Activated CD4-positive, alpha-beta T cell treated with anti-CD3 and anti-CD28 coated beads for 1 hour (primary cell): ENCODE measurements at regions not wholly inside any gene's neighbourhood (a gene's known extent, or its start where the extent isn't known, plus 50 kb on each side); places are given as distances from the start of the nearest gene placed in this dataset.
A peak's percentile ranks its signal among the peaks of the same experiment; 100 is the strongest.
"Not testable (repeated sequence)": the region's sequence is repeated elsewhere in the genome, so short reads cannot be mapped to it uniquely, and the experiment has no call there.

Source experiments
- DNase-seq: peaks from one replicate; pipeline ENCODE4 v3.0.0-alpha.2; 2020

DNA sequence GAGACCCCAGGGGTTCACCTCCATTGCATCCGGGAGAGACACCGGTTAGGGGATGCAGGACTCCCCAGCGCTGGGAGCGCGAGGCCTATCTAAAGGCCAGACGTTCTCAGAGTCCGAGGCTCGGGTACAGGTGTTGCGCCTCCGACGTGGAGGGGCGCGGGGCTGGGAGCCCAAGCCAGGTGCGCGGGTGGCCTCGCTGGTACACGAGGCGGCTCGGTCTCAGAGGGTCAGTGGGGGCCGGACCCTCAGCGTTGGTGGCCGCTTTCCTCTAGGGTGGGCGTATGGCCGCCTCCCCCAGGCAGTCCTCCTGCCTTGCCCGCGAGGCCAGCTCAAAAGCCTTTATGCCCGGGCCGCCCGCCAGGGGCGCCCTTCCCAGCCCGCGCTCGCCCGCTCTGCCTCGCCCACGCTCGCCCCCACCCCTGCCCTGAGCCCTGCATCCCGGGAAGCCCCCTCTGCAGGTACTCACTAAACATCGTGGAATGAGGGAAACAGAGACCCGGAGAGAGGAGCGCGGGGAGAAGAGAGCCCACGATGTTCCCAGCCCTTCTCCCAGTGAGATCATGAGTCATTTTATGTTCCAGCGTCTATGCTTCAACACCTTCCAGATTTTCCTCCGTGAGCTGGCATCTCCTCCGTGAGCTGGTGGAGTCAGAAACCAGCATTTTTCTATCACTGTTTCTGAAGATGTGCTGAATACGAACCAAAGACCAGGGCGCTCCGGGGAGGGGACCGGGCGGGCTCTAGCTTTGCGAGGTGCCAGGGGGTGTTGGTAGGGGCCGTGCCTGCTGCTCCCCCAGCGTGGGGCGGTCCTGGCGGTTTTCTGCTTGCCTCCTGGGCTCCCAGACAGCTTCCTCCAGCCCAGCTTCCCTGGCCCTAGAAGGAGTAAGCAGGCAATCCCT lies 73.8 kb downstream of the DIO3 start:
- DNase-seq, result no peak

DNA sequence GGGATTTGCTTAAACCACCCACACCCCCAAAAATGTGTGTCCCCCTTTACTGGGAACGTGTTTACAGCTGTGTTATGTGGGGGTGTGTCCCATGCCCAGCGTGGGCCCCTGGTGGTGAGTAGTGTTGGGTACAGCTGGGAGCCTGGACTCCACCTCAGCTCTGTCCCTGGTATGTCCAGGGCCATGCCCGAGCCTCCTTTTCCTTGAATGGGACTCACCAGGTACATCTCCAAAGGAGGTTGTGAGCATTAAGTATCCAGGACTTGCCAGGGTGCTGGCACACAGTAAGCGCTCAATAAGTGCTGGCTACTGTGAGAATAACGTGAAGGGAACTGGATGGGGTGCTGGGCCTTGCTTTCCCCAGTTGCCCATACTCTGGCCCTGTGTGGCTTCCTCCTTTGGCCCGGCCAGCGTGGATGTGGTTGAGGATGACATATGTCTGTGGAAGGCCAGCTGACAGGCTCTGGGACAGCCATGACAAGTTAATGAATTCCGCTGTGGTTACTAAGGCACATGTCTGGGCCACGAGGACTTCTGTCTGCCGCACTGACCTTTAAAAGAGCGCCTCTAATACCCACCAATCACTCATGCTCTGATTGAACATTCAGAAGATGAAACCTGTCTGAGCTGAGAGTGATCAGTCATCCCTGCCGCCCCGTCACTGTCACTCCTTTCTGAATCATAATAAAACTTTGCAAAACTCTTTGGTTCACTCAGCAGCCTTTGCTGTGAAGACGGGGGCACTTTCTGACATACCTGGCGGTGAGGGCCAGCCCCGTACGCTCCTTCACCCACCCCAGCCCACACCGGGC lies 74.7 kb downstream of the DIO3 start:
- DNase-seq, result no peak

DNA sequence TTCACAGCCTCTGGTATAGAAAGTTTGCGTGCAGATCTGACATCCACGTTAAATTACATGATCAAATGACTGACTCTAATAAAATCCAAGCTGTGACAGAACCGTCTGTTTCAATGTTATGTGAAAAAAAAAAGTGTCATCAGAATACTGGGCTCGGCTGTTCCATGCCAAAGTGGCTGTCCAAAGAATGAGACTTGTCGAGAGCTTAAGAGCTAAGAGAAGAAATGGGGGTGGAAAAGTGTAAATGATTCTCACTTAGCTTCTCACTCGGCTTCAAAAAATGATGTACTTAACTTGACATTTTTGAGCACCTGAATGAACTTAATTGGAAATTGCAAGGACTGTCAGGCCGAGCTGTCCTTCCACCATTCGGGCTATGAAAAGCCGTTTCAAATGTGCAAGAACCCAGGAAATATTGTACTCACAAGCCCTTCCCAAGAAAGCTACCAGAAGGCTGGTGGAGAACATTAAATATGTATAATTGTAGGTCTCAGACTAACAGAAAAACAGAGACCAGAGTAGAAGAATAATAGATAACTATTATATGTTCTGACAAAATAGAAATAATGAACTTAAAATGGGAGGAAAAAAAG lies 78.0 kb downstream of the DIO3 start:
- no peak for DNase-seq

DNA sequence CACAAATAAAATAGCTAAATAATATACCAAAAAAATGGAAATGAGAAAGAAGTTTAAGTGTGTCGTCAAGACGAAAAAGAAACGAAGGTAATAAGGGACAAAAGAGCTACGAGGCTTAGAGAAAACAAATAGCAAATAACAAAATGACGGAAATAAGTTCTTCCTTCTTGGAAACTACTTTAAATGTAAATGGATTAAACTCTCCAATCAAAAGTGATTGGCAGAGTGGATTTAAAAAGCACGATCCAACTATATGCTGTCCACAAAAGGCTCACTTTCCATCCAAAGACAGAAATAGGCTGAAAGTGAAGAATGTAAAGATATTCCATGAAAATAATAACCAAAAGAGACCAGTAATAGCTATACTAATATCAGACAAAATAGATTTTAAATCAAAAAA lies 82.4 kb downstream of the DIO3 start:
- no peak for DNase-seq

DNA sequence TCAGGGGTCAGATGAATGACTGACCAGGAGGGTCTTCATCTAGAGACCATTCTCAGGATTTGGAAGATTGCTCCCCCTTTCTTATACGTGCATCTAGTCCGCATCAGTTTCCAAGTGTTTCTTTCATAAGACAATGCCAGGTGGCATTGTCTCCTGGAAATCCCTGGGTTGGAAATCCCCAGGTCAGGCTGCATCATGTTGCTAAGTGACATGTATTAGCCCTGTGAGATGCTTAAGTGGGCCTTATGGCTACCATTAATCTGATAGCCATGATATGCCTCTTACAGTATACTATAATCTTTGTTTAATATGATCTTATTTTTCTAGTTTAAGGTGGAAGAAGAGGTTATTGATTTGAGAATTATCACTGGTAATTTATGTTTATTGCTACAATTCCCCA lies 92.8 kb downstream of the DIO3 start:
- no peak for DNase-seq

DNA sequence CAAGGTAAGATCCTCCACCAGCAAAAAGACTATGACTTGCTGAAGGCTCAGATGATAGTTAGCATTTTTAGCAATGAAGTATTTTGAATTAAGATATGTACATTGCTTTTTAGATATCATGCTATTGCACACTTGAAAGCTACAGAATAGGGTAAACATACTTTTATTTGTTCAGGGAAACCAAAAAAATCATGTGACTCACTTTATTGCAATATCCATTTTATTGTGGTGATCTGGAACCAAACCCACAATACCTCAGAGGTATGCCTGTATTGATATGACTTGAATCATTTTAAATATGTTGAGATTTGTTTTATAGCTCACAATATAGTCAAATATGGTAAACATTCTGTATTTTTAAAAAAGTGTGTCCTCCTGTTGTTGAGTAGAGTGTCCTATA lies 96.1 kb downstream of the DIO3 start:
- DNase-seq, result no peak

DNA sequence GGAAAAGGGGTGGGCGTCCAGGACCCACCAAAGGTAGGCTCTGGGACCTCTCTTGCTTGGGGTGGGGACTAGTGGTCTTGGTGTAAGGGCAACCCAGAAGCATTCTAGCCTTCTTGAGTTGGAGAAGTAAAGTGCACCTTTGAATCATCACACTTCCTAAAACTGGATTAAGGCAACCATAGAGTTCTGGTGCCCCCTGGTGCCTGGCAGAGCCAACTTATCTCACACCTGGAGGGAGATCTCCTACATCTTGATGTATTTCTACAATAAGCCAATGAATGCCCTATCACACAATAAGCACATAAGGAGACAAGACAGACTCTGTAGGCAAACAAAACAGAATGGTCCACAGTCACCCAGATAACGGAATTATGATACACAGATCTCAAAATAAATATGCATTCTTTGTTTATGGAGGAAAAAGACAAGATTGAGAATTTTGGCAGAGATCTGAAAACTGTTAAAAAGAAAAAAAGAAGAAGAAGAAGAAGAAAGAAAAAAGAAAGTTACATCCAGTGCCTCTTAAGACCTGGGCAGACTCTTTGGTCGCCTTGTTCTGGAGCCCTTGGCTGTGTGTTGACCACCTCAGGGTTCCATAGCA lies 95.9 kb upstream of the PPP2R5C start:
- no peak for DNase-seq

DNA sequence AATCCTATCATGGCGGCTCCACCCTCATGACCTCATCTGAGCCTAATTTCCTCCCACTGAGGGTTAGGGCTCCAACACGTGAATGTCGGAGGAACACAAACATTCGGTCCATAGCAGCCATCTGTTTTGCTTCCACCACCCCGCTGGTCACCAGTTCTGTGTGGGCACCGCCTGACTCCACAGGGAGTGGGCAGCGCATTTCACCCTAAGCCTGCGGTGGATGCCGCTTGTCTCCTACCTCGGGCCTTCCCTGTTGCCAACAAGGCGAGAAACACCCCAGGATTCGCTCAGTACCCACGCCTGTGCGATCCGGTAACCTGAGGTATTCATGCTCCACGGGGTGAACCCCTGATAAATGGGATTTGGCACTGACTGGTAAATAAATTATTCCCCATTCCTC lies 95.2 kb upstream of the PPP2R5C start:
- DNase-seq, result no peak

DNA sequence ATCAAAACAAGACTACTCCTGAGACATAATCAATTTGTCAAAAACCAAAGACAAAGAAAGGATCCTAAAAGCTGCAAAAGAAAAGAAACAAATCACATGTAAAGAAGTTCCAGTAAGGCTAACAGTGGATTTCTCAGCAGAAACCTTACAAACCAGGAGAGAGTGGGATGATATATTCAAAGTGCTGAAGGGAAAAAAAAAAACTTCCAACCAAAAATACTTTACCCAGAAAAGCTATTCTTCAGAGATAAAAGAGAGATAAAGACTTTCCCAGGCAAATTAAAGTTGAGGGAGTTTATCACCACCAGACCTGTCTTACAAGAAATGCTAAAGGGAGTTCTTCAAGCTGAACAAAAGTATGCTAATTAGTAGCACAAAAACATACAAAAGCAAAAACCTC lies 91.9 kb upstream of the PPP2R5C start:
- no peak for DNase-seq

DNA sequence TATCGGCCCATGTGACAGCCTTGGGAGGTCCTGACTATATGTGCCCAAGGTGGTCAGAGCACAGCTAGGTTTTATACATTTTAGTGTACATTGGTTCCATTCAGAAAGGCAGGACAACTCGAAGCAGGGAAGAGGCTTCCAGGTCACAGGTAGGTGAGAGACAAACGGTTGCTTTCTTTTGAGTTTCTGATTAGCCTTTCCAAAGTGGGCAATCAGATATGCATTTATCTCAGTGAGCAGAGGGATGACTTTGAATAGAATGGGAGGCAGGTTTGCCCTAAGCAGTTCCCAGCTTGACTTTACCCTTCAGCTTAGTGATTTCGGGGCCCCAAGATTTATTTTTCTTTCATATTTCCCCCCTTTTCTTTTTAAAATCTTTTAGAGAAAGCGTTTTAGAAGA lies 87.6 kb upstream of the PPP2R5C start:
- no peak for DNase-seq

DNA sequence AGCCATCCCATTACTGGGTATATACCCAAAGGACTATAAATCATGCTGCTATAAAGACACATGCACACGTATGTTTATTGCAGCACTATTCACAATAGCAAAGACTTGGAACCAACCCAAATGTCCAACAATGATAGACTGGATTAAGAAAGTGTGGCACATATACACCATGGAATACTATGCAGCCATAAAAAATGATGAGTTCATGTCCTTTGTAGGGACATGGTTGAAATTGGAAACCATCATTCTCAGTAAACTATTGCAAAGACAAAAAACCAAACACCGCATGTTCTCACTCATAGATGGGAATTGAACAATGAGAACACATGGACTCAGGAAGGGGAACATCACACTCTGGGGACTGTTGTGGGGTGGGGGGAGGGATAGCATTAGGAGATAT lies 85.7 kb upstream of the PPP2R5C start:
- not testable (repeated sequence) for DNase-seq

DNA sequence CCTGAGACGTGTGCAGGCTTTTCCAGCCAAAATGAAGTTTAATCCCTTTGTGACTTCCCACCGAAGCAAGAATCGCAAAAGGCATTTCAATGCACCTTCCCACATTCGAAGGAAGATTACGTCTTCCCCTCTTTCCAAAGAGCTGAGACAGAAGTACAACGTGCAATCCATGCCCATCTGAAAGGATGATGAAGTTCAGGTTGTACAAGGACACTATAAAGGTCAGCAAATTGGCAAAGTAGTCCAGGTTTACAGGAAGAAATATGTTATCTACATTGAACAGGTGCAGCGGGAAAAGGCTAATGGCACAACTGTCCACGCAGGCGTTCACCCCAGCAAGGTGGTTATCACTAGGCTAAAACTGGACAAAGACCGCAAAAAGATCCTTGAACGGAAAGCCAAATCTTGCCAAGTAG lies 83.6 kb upstream of the PPP2R5C start:
- not testable (repeated sequence) for DNase-seq

DNA sequence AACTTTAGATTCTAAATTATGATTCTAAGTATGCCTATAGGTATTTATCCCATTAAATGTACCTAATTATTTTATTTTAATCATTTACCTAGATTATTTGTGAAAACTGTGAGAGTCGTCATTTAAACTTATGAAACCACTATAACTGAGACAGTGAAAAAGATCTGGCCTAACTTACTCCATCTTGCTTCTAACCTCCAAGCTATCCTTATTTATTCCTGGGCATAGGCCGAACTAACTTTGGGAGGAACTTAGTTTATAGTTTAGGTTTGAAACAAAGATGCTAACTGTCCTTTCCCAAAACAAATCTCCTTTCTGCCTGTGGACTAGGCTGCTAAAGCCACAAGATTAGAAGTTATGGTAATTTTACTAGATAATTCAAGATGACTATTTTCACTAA lies 79.7 kb upstream of the PPP2R5C start:
- DNase-seq, result no peak

DNA sequence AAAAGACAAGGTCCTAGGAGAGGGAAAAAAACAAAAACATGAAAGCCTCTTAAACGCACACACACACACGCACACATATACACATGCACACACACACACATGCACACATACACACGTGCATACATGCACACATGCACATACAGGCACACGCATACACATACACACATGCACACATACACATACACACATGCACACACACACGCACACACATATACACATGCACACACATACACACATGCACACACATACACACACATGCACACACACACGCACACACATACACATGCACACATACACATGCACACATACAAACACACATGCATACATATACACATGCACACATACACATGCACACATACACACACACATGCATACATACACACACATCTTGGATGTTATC lies 78.1 kb upstream of the PPP2R5C start:
- DNase-seq, result no peak

DNA sequence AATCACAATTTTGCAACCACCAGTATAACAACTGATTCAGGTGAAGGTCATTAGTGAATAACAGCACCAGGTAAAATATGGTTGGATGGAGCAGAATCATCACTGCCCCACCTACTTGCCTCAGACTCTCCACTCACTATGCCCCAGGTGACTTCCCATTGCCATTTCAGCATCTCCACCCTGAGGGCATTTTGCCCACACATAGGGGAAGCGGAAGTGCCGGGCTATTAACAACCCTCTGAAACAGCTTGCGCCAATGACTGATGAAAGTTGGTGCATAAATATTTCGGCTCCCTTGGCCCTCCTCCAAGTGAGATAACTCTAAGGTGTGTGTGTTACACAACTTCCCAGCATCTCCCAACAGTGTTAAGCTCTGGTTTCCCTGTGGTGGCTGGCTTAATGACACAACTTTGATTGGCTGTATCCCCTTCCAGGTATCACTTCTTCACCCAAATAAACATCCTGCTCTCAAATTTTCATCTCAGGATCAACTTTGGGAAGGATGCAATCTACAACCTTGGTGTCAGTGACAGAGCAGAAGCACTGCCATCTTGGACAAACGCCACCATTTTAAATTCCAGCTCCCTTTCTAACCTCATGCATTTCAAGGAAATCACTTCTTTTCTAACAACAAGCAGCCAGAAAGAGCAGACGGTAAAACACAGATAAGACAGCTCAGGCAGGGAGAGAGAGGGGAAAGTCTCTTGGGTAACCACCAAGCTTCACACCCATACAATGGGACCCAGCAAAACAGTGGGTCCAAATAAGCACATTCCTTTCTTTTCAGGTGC lies 73.6 kb upstream of the PPP2R5C start:
- no peak for DNase-seq

DNA sequence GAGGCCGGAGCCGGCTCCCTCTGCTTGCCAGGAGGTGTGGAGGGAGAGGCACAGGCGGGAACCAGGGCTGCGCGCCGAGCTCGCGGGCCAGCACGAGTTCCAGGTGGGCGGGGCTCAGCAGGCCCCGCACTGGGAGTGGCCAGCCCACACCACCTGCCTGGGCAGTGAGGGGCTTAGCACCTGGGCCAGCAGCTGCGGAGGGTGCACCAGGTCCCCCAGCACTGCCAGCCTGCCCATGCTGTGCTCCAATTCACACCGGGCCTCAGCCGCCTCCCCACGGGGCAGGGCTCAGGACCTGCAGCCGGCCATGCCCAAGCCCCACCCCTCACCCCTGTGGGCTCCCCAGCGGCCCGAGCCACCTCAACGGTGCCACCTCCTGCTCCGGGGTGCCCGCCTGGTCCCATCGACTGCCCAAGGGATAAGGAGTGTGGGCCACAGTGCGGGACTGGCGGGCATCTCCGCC lies 72.4 kb upstream of the PPP2R5C start:
- DNase-seq, result no peak

DNA sequence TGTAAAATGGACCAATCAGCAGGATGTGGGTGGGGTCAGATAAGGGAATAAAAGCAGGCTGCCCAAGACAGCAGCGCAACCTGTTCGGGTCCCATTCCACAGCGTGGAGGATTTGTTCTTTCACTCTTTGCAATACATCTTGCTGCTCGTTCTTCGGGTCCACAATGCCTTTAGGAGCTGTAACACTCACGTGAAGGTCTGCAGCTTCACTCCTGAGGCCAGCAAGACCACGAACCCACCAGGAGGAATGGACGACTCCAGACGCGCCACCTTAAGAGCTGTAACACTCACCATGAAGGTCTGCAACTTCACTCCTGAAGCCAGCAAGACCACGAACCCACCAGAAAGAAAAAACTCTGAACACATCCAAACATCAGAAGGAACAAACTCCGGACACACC lies 71.5 kb upstream of the PPP2R5C start:
- not testable (repeated sequence) for DNase-seq

DNA sequence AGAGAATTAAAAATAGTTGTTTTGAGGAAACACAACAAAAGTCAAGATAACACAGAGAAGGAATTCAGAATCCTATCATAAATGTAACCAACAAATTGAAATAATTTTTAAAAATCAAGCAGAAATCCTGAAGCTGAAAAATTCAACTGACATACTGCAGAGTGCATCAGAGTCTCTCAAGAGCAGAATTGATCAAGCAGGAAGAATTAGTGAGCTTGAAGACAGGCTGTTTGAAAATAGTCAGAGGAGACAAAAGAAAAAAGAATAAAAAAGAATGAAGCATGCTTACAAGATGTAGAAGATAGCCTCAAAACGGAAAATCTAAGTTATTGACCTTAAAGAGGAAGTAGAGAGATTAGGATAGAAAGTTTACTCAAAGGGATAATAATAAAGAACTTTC lies 65.8 kb upstream of the PPP2R5C start:
- no peak for DNase-seq

DNA sequence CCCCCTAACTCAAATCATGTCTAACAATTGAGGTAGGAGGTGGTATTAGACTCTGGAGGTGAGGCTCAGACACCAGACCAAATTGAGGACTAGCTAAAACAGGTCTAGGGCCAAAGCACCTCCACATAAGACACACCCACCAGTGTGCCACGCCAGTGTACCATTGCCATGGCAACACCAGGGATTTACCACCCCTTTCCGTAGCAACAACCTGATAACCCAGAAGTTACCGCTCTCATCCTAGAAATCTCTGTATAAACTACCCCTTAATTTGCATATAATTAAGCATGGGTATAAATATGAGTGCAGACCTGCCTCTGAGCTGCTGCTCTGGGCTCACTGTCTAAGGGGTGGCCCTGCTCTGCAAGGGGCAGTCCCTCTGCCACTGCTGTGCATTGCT lies 57.4 kb upstream of the PPP2R5C start:
- DNase-seq, result no peak

DNA sequence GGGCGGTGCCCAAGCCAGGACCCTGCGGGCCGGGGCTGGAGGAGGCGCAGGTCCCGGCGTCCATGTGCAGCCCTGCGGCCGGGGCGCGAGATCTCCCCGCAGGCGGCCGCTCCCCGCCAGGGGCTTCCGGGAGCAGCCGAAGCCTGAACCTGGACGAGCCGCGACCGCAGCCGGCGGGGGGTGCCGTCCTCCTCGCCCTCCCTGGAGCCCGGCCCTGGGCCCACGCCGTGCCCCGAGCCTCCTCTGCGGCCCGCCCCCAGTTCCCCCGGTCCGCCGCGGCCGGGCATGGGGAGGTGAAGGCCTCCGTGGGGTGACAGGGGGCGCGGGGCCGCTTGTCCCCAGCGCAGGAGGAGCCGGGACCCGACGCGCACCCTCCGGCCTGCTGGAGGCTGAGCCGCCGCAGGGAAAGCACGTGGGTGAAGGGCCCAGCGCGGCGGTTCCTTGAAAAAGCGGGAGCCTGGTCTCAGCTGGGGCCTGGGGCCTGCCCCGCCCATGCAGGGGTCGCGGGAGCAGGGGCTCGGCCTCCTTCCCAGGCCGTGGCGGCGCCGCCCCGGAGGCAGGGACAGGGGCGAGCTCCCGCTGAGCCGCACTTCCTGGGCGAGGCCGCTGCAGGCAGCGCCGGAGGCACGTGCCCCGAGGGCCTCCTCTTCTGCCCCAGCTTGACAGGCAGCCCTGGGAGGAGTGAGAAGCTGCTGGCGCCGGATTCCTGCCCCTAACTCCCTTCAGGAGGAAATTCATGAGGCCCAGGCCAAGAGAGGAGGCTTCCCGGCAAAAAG lies 55.6 kb upstream of the PPP2R5C start:
- DNase-seq, result peak; percentile 47

DNA sequence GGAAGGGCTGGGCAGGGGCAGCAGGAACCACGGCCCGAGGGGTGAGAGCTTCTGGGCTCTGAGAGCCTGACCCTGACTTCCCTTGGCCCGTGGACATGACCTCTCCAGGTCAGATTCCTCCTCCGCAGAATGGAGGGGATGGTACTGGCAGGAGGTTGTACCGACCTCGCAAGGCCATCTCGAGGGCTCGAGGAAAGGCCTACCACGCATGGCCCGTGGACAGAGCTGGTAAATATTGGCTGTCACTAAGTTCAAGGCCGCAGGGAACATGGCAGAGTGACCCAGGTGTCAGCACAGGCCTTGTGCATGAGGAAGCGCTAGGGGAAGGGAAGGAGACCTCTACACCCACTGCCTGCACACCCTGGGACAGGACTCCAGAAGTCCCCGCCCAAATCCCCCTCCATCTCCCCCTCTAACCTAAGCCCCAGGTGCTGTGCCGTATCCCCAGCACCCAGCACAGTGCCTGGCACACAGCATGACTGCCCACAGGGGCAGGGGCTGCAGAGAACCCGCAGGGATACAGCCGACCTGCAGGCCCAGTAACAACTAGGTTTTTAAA lies 54.9 kb upstream of the PPP2R5C start:
- no peak for DNase-seq
